ENCODE measurements at regions not wholly inside any gene's neighbourhood (a gene's known extent, or its start where the extent isn't known, plus 50 kb on each side); places are given as distances from the start of the nearest gene placed in this dataset.

- no peak for TF ChIP-seq CTCF (IDR thresholded peaks at IDR 0.05; ENCODE audit: low read depth, low read length)
- no peak overlapping the region for H3K4me3 ChIP-seq (ENCODE audit: low read depth, low read length)
Measured at GRCh38 chr2:60297296-60298005, 256.0 kb downstream of the BCL11A start.

GRCh38 chr2:60296219-60296955 is 257.1 kb downstream of the BCL11A start:
- no peak for TF ChIP-seq CTCF (IDR thresholded peaks at IDR 0.05; ENCODE audit: low read depth, low read length)
- no peak overlapping the region for H3K4me3 ChIP-seq (ENCODE audit: low read depth, low read length)

GRCh38 chr2:60295636-60295962 is 257.9 kb downstream of the BCL11A start:
- H3K4me3 ChIP-seq (ENCODE audit: low read depth, low read length): no peak overlapping the region
- TF ChIP-seq CTCF (IDR thresholded peaks at IDR 0.05; ENCODE audit: low read depth, low read length): no peak

GRCh38 chr2:60294901-60295635 is 258.4 kb downstream of the BCL11A start:
- no peak for TF ChIP-seq CTCF (IDR thresholded peaks at IDR 0.05; ENCODE audit: low read depth, low read length)
- H3K4me3 ChIP-seq (ENCODE audit: low read depth, low read length): no peak overlapping the region

GRCh38 chr2:60292242-60292641 is 261.2 kb downstream of the BCL11A start:
- no peak overlapping the region for H3K4me3 ChIP-seq (ENCODE audit: low read depth, low read length)
- TF ChIP-seq CTCF (IDR thresholded peaks at IDR 0.05; ENCODE audit: low read depth, low read length): no peak

GRCh38 chr2:60290509-60290908 is 262.9 kb downstream of the BCL11A start:
- H3K4me3 ChIP-seq (ENCODE audit: low read depth, low read length): no peak overlapping the region
- no peak for TF ChIP-seq CTCF (IDR thresholded peaks at IDR 0.05; ENCODE audit: low read depth, low read length)

Measured in WI38 (cell line).